ENCODE measurements at regions not wholly inside any gene's neighbourhood (a gene's known extent, or its start where the extent isn't known, plus 50 kb on each side); places are given as distances from the start of the nearest gene placed in this dataset.

DNA sequence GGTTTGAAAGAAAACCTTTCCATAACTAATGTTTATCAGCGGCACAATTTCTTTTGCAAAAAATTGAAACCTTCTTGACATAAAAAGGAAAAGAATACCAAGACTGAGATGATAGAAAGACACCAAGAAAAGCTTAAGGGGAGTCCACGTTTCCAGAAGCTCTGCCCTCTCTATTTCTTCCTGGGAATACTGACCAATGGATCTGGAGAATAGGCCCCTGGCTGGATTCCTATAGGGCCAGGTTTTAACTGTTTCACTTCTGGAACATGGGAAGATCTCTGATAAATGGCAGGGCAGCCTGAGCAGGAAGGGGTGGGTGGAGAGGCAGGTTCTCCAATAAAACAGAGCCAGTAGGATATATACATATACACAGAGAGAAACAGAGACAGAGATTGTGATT, 413.4 kb upstream of the JARID2 start:
- Histone ChIP-seq H3K27ac (ENCODE audit: low read depth, low read length) (no peak overlapping the region), H3K79me2 (ENCODE audit: insufficient read depth, low read length) (no peaks in the 10 kb centered on the region), H3K4me3 (ENCODE audit: insufficient read depth, low read length) (no peak overlapping the region), H3K36me3 (ENCODE audit: insufficient read depth, low read length) (no peaks in the 10 kb centered on the region), H2AFZ (ENCODE audit: low read length) (no peak overlapping the region), H3K4me1 (ENCODE audit: insufficient read depth, low read length) (no peaks in the 10 kb centered on the region), H3K27me3 (ENCODE audit: insufficient read depth, low read length) (no peaks in the 10 kb centered on the region), H3K4me2 (ENCODE audit: insufficient read depth, low read length) (no peak overlapping the region), H4K20me1 (ENCODE audit: insufficient read depth, low read length) (no peaks in the 10 kb centered on the region), H3K9me3 (ENCODE audit: low read depth, low read length) (no peaks in the 10 kb centered on the region)
- TF ChIP-seq, protein P1, sequence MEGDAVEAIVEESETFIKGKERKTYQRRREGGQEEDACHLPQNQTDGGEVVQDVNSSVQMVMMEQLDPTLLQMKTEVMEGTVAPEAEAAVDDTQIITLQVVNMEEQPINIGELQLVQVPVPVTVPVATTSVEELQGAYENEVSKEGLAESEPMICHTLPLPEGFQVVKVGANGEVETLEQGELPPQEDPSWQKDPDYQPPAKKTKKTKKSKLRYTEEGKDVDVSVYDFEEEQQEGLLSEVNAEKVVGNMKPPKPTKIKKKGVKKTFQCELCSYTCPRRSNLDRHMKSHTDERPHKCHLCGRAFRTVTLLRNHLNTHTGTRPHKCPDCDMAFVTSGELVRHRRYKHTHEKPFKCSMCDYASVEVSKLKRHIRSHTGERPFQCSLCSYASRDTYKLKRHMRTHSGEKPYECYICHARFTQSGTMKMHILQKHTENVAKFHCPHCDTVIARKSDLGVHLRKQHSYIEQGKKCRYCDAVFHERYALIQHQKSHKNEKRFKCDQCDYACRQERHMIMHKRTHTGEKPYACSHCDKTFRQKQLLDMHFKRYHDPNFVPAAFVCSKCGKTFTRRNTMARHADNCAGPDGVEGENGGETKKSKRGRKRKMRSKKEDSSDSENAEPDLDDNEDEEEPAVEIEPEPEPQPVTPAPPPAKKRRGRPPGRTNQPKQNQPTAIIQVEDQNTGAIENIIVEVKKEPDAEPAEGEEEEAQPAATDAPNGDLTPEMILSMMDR (IDR thresholded peaks at IDR 0.05; ENCODE audit: extremely low read depth, low read depth, low read length) = no peak
- no peak for DNase-seq (ENCODE audit: insufficient read length, low spot score, missing footprints)

DNA sequence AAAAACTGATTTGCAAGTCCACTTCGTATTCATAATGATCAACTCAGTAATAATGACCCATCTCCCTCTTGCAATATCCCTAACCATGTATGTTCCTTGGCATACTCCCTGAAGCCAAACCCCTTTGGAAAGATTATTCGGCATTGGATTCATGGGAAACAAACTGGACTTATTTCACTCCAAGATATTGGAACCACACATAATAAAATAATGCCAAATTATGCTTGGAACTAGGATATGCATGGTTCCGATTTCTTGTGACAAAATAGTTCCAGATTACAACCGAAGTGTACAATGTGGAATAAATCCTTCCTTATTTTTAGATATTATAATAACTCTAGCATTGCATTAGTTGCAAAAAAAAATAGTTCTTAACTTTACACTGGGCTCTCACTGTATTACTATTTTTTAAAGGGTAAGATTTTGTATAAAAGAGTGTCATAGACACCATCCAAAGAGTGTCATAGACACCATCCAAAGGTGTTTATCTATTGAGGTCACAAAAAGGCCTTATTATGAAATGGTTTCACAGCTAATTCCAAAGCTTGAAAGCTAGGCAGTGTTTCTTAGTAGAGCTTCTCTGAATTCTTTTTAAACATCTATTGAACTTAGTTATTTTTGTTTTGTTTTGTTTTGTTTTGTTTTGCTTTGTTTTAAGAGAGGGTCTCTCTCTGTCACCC, 410.9 kb upstream of the JARID2 start:
- DNase-seq (ENCODE audit: insufficient read length, low spot score, missing footprints) = no peak
- H3K4me3 ChIP-seq (ENCODE audit: insufficient read depth, low read length) = no peak overlapping the region
- H3K79me2 ChIP-seq (ENCODE audit: insufficient read depth, low read length) = no peaks in the 10 kb centered on the region
- H3K27me3 ChIP-seq (ENCODE audit: insufficient read depth, low read length) = no peaks in the 10 kb centered on the region
- H4K20me1 ChIP-seq (ENCODE audit: insufficient read depth, low read length) = no peaks in the 10 kb centered on the region
- no peaks in the 10 kb centered on the region for H3K36me3 ChIP-seq (ENCODE audit: insufficient read depth, low read length)
- H2AFZ ChIP-seq (ENCODE audit: low read length) = no peak overlapping the region
- no peaks in the 10 kb centered on the region for H3K4me1 ChIP-seq (ENCODE audit: insufficient read depth, low read length)
- H3K27ac ChIP-seq (ENCODE audit: low read depth, low read length) = no peak overlapping the region
- TF ChIP-seq, protein P1 (IDR thresholded peaks at IDR 0.05; ENCODE audit: extremely low read depth, low read depth, low read length) = no peak
- no peaks in the 10 kb centered on the region for H3K9me3 ChIP-seq (ENCODE audit: low read depth, low read length)
- no peak overlapping the region for H3K4me2 ChIP-seq (ENCODE audit: insufficient read depth, low read length)

DNA sequence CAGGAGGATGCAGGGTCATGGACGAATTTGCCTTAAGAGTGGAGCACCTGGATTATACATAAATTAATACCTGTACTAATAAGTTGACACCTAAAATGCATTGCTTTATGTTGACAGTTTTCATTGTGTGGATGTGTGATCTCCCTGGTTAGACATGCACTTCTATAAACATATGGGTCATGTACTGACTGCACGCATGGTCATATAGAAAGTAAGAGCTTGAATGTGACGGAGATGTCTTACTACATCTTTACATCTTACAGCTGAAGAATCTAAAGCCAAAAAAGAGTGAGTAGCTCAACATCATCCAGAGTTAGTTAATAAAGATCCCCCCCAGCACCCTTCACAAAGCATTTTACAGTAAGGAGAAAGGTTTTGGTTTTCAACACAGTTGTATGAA, 408.4 kb upstream of the JARID2 start:
- Histone ChIP-seq H2AFZ (ENCODE audit: low read length) (no peak overlapping the region), H3K4me2 (ENCODE audit: insufficient read depth, low read length) (no peak overlapping the region), H4K20me1 (ENCODE audit: insufficient read depth, low read length) (no peaks in the 10 kb centered on the region), H3K27ac (ENCODE audit: low read depth, low read length) (no peak overlapping the region), H3K36me3 (ENCODE audit: insufficient read depth, low read length) (no peaks in the 10 kb centered on the region), H3K9me3 (ENCODE audit: low read depth, low read length) (no peaks in the 10 kb centered on the region), H3K4me3 (ENCODE audit: insufficient read depth, low read length) (no peak overlapping the region), H3K4me1 (ENCODE audit: insufficient read depth, low read length) (peaks cover 2% of the 10 kb centered on the region), H3K27me3 (ENCODE audit: insufficient read depth, low read length) (no peaks in the 10 kb centered on the region), H3K79me2 (ENCODE audit: insufficient read depth, low read length) (no peaks in the 10 kb centered on the region)
- TF ChIP-seq, protein P1 (IDR thresholded peaks at IDR 0.05; ENCODE audit: extremely low read depth, low read depth, low read length) = no peak
- no peak for DNase-seq (ENCODE audit: insufficient read length, low spot score, missing footprints)

DNA sequence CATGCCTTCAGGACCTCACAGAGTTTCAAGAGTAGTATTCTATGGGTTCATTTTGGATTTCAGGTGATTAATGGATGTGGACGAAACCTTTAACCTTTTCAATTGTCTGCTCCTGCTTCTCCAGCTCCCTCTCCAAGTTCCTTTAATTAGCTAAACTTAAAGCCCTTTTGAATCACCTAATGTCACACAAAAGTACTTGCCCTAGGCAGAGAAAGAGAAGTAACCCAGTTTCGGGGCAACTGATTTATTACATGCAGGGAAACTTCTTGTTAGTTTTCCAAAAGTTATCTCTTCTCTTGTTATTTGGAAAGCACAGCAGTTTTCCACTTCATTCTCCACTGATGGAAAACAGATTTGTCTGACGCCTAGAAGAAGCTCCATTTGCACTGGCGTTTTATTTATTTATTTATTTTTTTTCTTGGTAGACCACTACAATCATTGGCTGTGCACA, 407.7 kb upstream of the JARID2 start:
- Histone ChIP-seq H2AFZ (ENCODE audit: low read length) (no peak overlapping the region), H3K27me3 (ENCODE audit: insufficient read depth, low read length) (no peaks in the 10 kb centered on the region), H3K36me3 (ENCODE audit: insufficient read depth, low read length) (no peaks in the 10 kb centered on the region), H3K79me2 (ENCODE audit: insufficient read depth, low read length) (no peaks in the 10 kb centered on the region), H3K4me1 (ENCODE audit: insufficient read depth, low read length) (peaks cover 5% of the 10 kb centered on the region), H3K4me3 (ENCODE audit: insufficient read depth, low read length) (no peak overlapping the region), H4K20me1 (ENCODE audit: insufficient read depth, low read length) (no peaks in the 10 kb centered on the region), H3K9me3 (ENCODE audit: low read depth, low read length) (no peaks in the 10 kb centered on the region), H3K4me2 (ENCODE audit: insufficient read depth, low read length) (no peak overlapping the region), H3K27ac (ENCODE audit: low read depth, low read length) (no peak overlapping the region)
- TF ChIP-seq, protein P1 (IDR thresholded peaks at IDR 0.05; ENCODE audit: extremely low read depth, low read depth, low read length) = no peak
- no peak for DNase-seq (ENCODE audit: insufficient read length, low spot score, missing footprints)
